ENCODE measurements at regions not wholly inside any gene's neighbourhood (a gene's known extent, or its start where the extent isn't known, plus 50 kb on each side); places are given as distances from the start of the nearest gene placed in this dataset.

- no peak for TF ChIP-seq FOS (IDR thresholded peaks at IDR 0.05; ENCODE audit: borderline replicate concordance, insufficient read depth, low read length)
- H4K20me1 ChIP-seq (replicated peaks; ENCODE audit: control insufficient read depth, extremely low read depth, insufficient read depth, low read length) = no peaks in the 10 kb centered on the region
- dilution Hi-C loops (cut with MboI; ENCODE audit: extremely low pct_ligation_motif_present, low sequenced_read_pairs) (no loop called here), intact Hi-C loops (cut with micrococcal nuclease) (no loop called here)
- no peak for DNase-seq (ENCODE audit: low read depth, low spot score)
- ChIA-PET CTCF (no interaction called here), POLR2A (no interaction called here)
- no TSS peak for BruUV-seq (replicated peaks)
- FAIRE-seq = no peak
- no peaks in the 10 kb centered on the region for H3K9me1 ChIP-seq (replicated peaks; ENCODE audit: control insufficient read depth, extremely low read depth, insufficient read depth, low read length)
- H3K79me2 ChIP-seq (ENCODE audit: control insufficient read depth, insufficient read depth, low read length) = no peaks in the 10 kb centered on the region
- H3K27ac ChIP-seq (ENCODE audit: insufficient read depth, low read depth, low read length) = no peak overlapping the region
- H2AFZ ChIP-seq (ENCODE audit: low read depth, low read length) = no peak overlapping the region
- no peaks in the 10 kb centered on the region for H3K4me1 ChIP-seq (ENCODE audit: control insufficient read depth, extremely low read depth, insufficient read depth, low read length)
- no peaks in the 10 kb centered on the region for H3K27me3 ChIP-seq (ENCODE audit: control insufficient read depth in 2 of 2, insufficient read depth in 2 of 2, low read length in 2 of 2)
- no peaks in the 10 kb centered on the region for H3K9me3 ChIP-seq (replicated peaks; ENCODE audit: control insufficient read depth, insufficient read depth, low read length)
- H3K4me3 ChIP-seq (replicated peaks in 1 of 3; ENCODE audit: insufficient read depth in 1 of 3, low read depth in 1 of 3, low read length in 3 of 3) = no peak overlapping the region
- H3K9ac ChIP-seq (replicated peaks; ENCODE audit: extremely low read depth, insufficient read depth, low read length) = no peak overlapping the region
- H3K4me2 ChIP-seq (ENCODE audit: insufficient read depth, low read length) = no peak overlapping the region
- H3K36me3 ChIP-seq (ENCODE audit: control insufficient read depth in 2 of 2, extremely low read depth in 1 of 2, insufficient read depth in 2 of 2, low read length in 2 of 2) = no peaks in the 10 kb centered on the region
Observed at GRCh38 chr5:155633338-155633957, 619.9 kb downstream of the KIF4B start.

GRCh38 chr5:155649666-155650065 lies 636.1 kb downstream of the KIF4B start:
- DNase-seq (ENCODE audit: low read depth, low spot score) = no peak
- Histone ChIP-seq H3K36me3 (ENCODE audit: control insufficient read depth in 2 of 2, extremely low read depth in 1 of 2, insufficient read depth in 2 of 2, low read length in 2 of 2) (no peaks in the 10 kb centered on the region), H3K27ac (ENCODE audit: insufficient read depth, low read depth, low read length) (no peak overlapping the region), H3K4me1 (ENCODE audit: control insufficient read depth, extremely low read depth, insufficient read depth, low read length) (no peaks in the 10 kb centered on the region), H3K9ac (replicated peaks; ENCODE audit: extremely low read depth, insufficient read depth, low read length) (no peak overlapping the region), H3K79me2 (ENCODE audit: control insufficient read depth, insufficient read depth, low read length) (no peaks in the 10 kb centered on the region), H4K20me1 (replicated peaks; ENCODE audit: control insufficient read depth, extremely low read depth, insufficient read depth, low read length) (no peaks in the 10 kb centered on the region), H2AFZ (ENCODE audit: low read depth, low read length) (no peak overlapping the region), H3K4me2 (ENCODE audit: insufficient read depth, low read length) (no peak overlapping the region), H3K9me3 (replicated peaks; ENCODE audit: control insufficient read depth, insufficient read depth, low read length) (no peaks in the 10 kb centered on the region), H3K4me3 (replicated peaks in 1 of 3; ENCODE audit: insufficient read depth in 1 of 3, low read depth in 1 of 3, low read length in 3 of 3) (no peak overlapping the region), H3K27me3 (ENCODE audit: control insufficient read depth in 2 of 2, insufficient read depth in 2 of 2, low read length in 2 of 2) (no peaks in the 10 kb centered on the region), H3K9me1 (replicated peaks; ENCODE audit: control insufficient read depth, extremely low read depth, insufficient read depth, low read length) (no peaks in the 10 kb centered on the region)
- intact Hi-C loops (cut with micrococcal nuclease) (no loop called here), dilution Hi-C loops (cut with MboI; ENCODE audit: extremely low pct_ligation_motif_present, low sequenced_read_pairs) (no loop called here)
- POLR2A ChIA-PET = no interaction called here
- BruUV-seq (replicated peaks) = no TSS peak
- TF ChIP-seq MAX (IDR thresholded peaks at IDR 0.05; ENCODE audit: insufficient read depth, insufficient read length) (no peak), POLR2AphosphoS5 (IDR thresholded peaks at IDR 0.05; ENCODE audit: insufficient read depth, low read depth, low read length) (no peak), MYC (IDR thresholded peaks at IDR 0.05; ENCODE audit: low read depth, low read length) (no peak), EZH2 (IDR thresholded peaks at IDR 0.05; ENCODE audit: borderline replicate concordance, low read depth, low read length, severe bottlenecking) (no peak), POLR2A (IDR thresholded peaks at IDR 0.05; ENCODE audit: low read depth, low read length) (no peak), FOS (IDR thresholded peaks at IDR 0.05; ENCODE audit: borderline replicate concordance, insufficient read depth, low read length) (no peak), CTCF (IDR thresholded peaks at IDR 0.05; ENCODE audit: extremely low read depth in 1 of 2, insufficient read depth in 1 of 2, low read depth in 1 of 2, low read length in 2 of 2) (no peak), GATA2 (IDR thresholded peaks at IDR 0.05; ENCODE audit: insufficient read depth, insufficient read length, low read depth, low read length) (no peak), JUN (IDR thresholded peaks at IDR 0.05; ENCODE audit: borderline replicate concordance, insufficient read depth, insufficient read length, low read depth) (no peak)
- CTCF ChIA-PET = no interaction called here
- FAIRE-seq = no peak

Measured in endothelial cell of umbilical vein (primary cell).